ENCODE measurements at regions not wholly inside any gene's neighbourhood (a gene's known extent, or its start where the extent isn't known, plus 50 kb on each side); places are given as distances from the start of the nearest gene placed in this dataset.

GRCh38 chr20:6700563-6701329, 66.7 kb upstream of the BMP2 start:
- no peak for TF ChIP-seq ZNF788 (CRISPR knock-in tag; IDR thresholded peaks at IDR 0.05; ENCODE audit: borderline replicate concordance)
- no peak for TF ChIP-seq NFYB (CRISPR knock-in tag; IDR thresholded peaks at IDR 0.05)
- no peak for TF ChIP-seq CTCF (CRISPR knock-in tag; IDR thresholded peaks at IDR 0.05)
- TF ChIP-seq ZFP91 (CRISPR knock-in tag; IDR thresholded peaks at IDR 0.05; ENCODE audit: borderline replicate concordance) = no peak
- TF ChIP-seq IRF2 (CRISPR knock-in tag; IDR thresholded peaks at IDR 0.05) = no peak
- TF ChIP-seq YY1 (IDR thresholded peaks at IDR 0.05; ENCODE audit: insufficient read depth, insufficient replicate concordance, low read depth, low read length) = no peak
- no peak for TF ChIP-seq KLF9 (CRISPR knock-in tag; IDR thresholded peaks at IDR 0.05; ENCODE audit: low read depth)
- no peak for TF ChIP-seq GTF2F1 (IDR thresholded peaks at IDR 0.05; ENCODE audit: low read length)
- TF ChIP-seq SMAD1 (CRISPR knock-in tag; IDR thresholded peaks at IDR 0.05; ENCODE audit: borderline replicate concordance, low read depth) = no peak
- TF ChIP-seq, protein P1, sequence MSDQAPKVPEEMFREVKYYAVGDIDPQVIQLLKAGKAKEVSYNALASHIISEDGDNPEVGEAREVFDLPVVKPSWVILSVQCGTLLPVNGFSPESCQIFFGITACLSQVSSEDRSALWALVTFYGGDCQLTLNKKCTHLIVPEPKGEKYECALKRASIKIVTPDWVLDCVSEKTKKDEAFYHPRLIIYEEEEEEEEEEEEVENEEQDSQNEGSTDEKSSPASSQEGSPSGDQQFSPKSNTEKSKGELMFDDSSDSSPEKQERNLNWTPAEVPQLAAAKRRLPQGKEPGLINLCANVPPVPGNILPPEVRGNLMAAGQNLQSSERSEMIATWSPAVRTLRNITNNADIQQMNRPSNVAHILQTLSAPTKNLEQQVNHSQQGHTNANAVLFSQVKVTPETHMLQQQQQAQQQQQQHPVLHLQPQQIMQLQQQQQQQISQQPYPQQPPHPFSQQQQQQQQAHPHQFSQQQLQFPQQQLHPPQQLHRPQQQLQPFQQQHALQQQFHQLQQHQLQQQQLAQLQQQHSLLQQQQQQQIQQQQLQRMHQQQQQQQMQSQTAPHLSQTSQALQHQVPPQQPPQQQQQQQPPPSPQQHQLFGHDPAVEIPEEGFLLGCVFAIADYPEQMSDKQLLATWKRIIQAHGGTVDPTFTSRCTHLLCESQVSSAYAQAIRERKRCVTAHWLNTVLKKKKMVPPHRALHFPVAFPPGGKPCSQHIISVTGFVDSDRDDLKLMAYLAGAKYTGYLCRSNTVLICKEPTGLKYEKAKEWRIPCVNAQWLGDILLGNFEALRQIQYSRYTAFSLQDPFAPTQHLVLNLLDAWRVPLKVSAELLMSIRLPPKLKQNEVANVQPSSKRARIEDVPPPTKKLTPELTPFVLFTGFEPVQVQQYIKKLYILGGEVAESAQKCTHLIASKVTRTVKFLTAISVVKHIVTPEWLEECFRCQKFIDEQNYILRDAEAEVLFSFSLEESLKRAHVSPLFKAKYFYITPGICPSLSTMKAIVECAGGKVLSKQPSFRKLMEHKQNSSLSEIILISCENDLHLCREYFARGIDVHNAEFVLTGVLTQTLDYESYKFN (CRISPR knock-in tag; conservative IDR thresholded peaks at IDR 0.05) = no peak
- TF ChIP-seq ZSCAN20 (CRISPR knock-in tag; IDR thresholded peaks at IDR 0.05; ENCODE audit: borderline replicate concordance) = no peak
- no peak for TF ChIP-seq POLR2AphosphoS5 (IDR thresholded peaks at IDR 0.05; ENCODE audit: low read depth, low read length)
- no peak for TF ChIP-seq TGIF2 (CRISPR knock-in tag; IDR thresholded peaks at IDR 0.05)
